Neutrophil (primary cell): ENCODE measurements at regions not wholly inside any gene's neighbourhood (a gene's known extent, or its start where the extent isn't known, plus 50 kb on each side); places are given as distances from the start of the nearest gene placed in this dataset.

ENCODE experiments used
- H3K27ac ChIP-seq: fragments of 200-600 bp; sonication (generic); 2 replicates; pipeline ENCODE4 v1.5.1; 2016; ENCODE audit warnings: mild to moderate bottlenecking, moderate library complexity
- H3K27me3 ChIP-seq: fragments of 200-600 bp; sonication (generic); 2 replicates; pipeline ENCODE4 v1.6.0; 2016; ENCODE audit warnings: mild to moderate bottlenecking
- H3K36me3 ChIP-seq: fragments of 200-600 bp; sonication (generic); 2 replicates; pipeline ENCODE4 v1.5.1; 2017
- H3K4me1 ChIP-seq, 2 experiments: fragments of 200-600 bp in 1 of 2; sonication (generic) in 1 of 2; 1 replicate in 1 of 2; 2 replicates in 1 of 2; pipeline versions ENCODE4 v1.5.1 to v1.6.1; 2013 to 2016; ENCODE audit warnings: low read depth in 1 of 2, low read length in 1 of 2, mild to moderate bottlenecking in 1 of 2, moderate library complexity in 1 of 2; ENCODE audit not compliant: control insufficient read depth in 1 of 2, insufficient read depth in 1 of 2
- H3K4me3 ChIP-seq, 2 experiments: fragments of 200-600 bp in 1 of 2; sonication (generic) in 1 of 2; 1 replicate in 1 of 2; 2 replicates in 1 of 2; pipeline ENCODE4 v1.5.1; 2013 to 2016; ENCODE audit warnings: low read depth in 1 of 2, low read length in 1 of 2, mild to moderate bottlenecking in 1 of 2, moderate library complexity in 1 of 2
- H3K9me3 ChIP-seq: fragments of 200-600 bp; sonication (generic); 2 replicates; pipeline ENCODE4 v1.5.1; 2016
- CTCF ChIP-seq: fragments of 200-600 bp; sonication (generic); IDR thresholded peaks from 2 replicates; pipeline ENCODE4 v1.5.1; 2016; ENCODE audit warnings: antibody characterized with exemption

GRCh38 chr7:21367081-21367480, 60.8 kb upstream of the SP4 start:
- TF ChIP-seq CTCF = no peak
- Histone ChIP-seq H3K4me1 (peaks cover 5 to 9% of the 10 kb centered on the region in 2 experiments), H3K9me3 (no peaks in the 10 kb centered on the region), H3K36me3 (no peaks in the 10 kb centered on the region), H3K27me3 (no peaks in the 10 kb centered on the region), H3K27ac (no peak overlapping the region), H3K4me3 (no peak overlapping the region)

- H3K36me3 ChIP-seq = no peaks in the 10 kb centered on the region
- TF ChIP-seq CTCF = no peak
- H3K9me3 ChIP-seq = no peaks in the 10 kb centered on the region
- peaks cover 5 to 9% of the 10 kb centered on the region in 2 experiments for H3K4me1 ChIP-seq
- H3K4me3 ChIP-seq = no peak overlapping the region
- no peaks in the 10 kb centered on the region for H3K27me3 ChIP-seq
- H3K27ac ChIP-seq = no peak overlapping the region
These were observed 60.3 kb upstream of the SP4 start for GRCh38 chr7:21367537-21367936.

- Histone ChIP-seq H3K27ac (no peak overlapping the region), H3K36me3 (no peaks in the 10 kb centered on the region), H3K9me3 (no peaks in the 10 kb centered on the region), H3K27me3 (no peaks in the 10 kb centered on the region), H3K4me1 (peaks cover 5 to 9% of the 10 kb centered on the region in 2 experiments), H3K4me3 (no peak overlapping the region)
- no peak for TF ChIP-seq CTCF
These were observed 59.6 kb upstream of the SP4 start for GRCh38 chr7:21368317-21368716.

GRCh38 chr7:21370283-21370982, 57.5 kb upstream of the SP4 start:
- H3K4me3 ChIP-seq = no peak overlapping the region
- no peaks in the 10 kb centered on the region for H3K27me3 ChIP-seq
- H3K36me3 ChIP-seq = no peaks in the 10 kb centered on the region
- TF ChIP-seq CTCF = no peak
- no peaks in the 10 kb centered on the region for H3K9me3 ChIP-seq
- no peak overlapping the region for H3K27ac ChIP-seq
- H3K4me1 ChIP-seq = peaks cover 5 to 9% of the 10 kb centered on the region in 2 experiments

- Histone ChIP-seq H3K9me3 (no peaks in the 10 kb centered on the region), H3K27me3 (no peaks in the 10 kb centered on the region), H3K4me1 (peaks cover 2 to 4% of the 10 kb centered on the region in 2 experiments), H3K27ac (no peak overlapping the region), H3K36me3 (no peaks in the 10 kb centered on the region), H3K4me3 (no peak overlapping the region)
- TF ChIP-seq CTCF = no peak
These were observed 56.5 kb upstream of the SP4 start for GRCh38 chr7:21371360-21371759.
